RPMI8226 (cell line): ENCODE measurements at regions not wholly inside any gene's neighbourhood (a gene's known extent, or its start where the extent isn't known, plus 50 kb on each side); places are given as distances from the start of the nearest gene placed in this dataset.
A peak's percentile ranks its signal among the peaks of the same experiment; 100 is the strongest.
"Not testable (repeated sequence)": the region's sequence is repeated elsewhere in the genome, so short reads cannot be mapped to it uniquely, and the experiment has no call there.

Source experiments
- DNase-seq: peaks from one replicate; pipeline ENCODE4 v3.0.0-alpha.2; 2015

- no peak for DNase-seq
These were observed 63.9 kb downstream of the NFKBIZ start for GRCh38 chr3:101913168-101913567.

- DNase-seq, result not testable (repeated sequence)
These were observed 68.4 kb downstream of the NFKBIZ start for GRCh38 chr3:101917761-101918160.

- DNase-seq, result not testable (repeated sequence)
These were observed 72.9 kb downstream of the NFKBIZ start for GRCh38 chr3:101922151-101922725.

- not testable (repeated sequence) for DNase-seq
These were observed 75.3 kb downstream of the NFKBIZ start for GRCh38 chr3:101924621-101925020.

- not testable (repeated sequence) for DNase-seq
These were observed 75.8 kb downstream of the NFKBIZ start for GRCh38 chr3:101925124-101925523.

GRCh38 chr3:101925564-101925963 is 76.2 kb downstream of the NFKBIZ start:
- DNase-seq, result no peak

- DNase-seq, result no peak
These were observed 77.3 kb downstream of the NFKBIZ start for GRCh38 chr3:101926594-101927105.

GRCh38 chr3:101928890-101929289 is 79.6 kb downstream of the NFKBIZ start:
- no peak for DNase-seq

GRCh38 chr3:101931081-101931480 is 81.8 kb downstream of the NFKBIZ start:
- no peak for DNase-seq

- DNase-seq, result no peak
These were observed 83.2 kb downstream of the NFKBIZ start for GRCh38 chr3:101932326-101933068.

- DNase-seq, result peak; percentile 76
These were observed 87.4 kb downstream of the NFKBIZ start for GRCh38 chr3:101936419-101937356.

GRCh38 chr3:101938262-101938847 is 89.0 kb downstream of the NFKBIZ start:
- DNase-seq, result peak; percentile 34

GRCh38 chr3:101939361-101940049 is 90.2 kb downstream of the NFKBIZ start:
- no peak for DNase-seq

GRCh38 chr3:101940521-101941317 is 91.4 kb downstream of the NFKBIZ start:
- DNase-seq, result no peak

GRCh38 chr3:101941318-101942040 is 92.2 kb downstream of the NFKBIZ start:
- DNase-seq, result no peak

GRCh38 chr3:101942356-101942755 is 93.0 kb downstream of the NFKBIZ start:
- DNase-seq, result no peak

- no peak for DNase-seq
These were observed 93.7 kb downstream of the NFKBIZ start for GRCh38 chr3:101943029-101943428.

- no peak for DNase-seq
These were observed 95.0 kb downstream of the NFKBIZ start for GRCh38 chr3:101944308-101944707.

- DNase-seq, result no peak
These were observed 96.7 kb downstream of the NFKBIZ start for GRCh38 chr3:101945980-101946379.

GRCh38 chr3:101946906-101947305 is 97.6 kb downstream of the NFKBIZ start:
- no peak for DNase-seq

GRCh38 chr3:101950510-101950909 is 101.2 kb downstream of the NFKBIZ start:
- no peak for DNase-seq
